BLaER1 (cell line): ENCODE measurements at regions not wholly inside any gene's neighbourhood (a gene's known extent, or its start where the extent isn't known, plus 50 kb on each side); places are given as distances from the start of the nearest gene placed in this dataset.

Source experiments
- H3K27ac ChIP-seq: shearing (Covaris generic); formaldehyde crosslinking; 2 replicates; pipeline ENCODE4 v1.8.1; 2022
- H3K27me3 ChIP-seq: shearing (Covaris generic); formaldehyde crosslinking; 2 replicates; pipeline ENCODE4 v1.8.1; 2022
- H3K36me3 ChIP-seq: shearing (Covaris generic); formaldehyde crosslinking; 2 replicates; pipeline ENCODE4 v1.8.1; 2022
- H3K4me1 ChIP-seq: shearing (Covaris generic); formaldehyde crosslinking; 2 replicates; pipeline ENCODE4 v1.8.1; 2022
- H3K4me2 ChIP-seq: shearing (Covaris generic); formaldehyde crosslinking; 2 replicates; pipeline ENCODE4 v1.8.1; 2022
- H3K4me3 ChIP-seq: shearing (Covaris generic); formaldehyde crosslinking; 2 replicates; pipeline ENCODE4 v1.8.1; 2022
- H3K9ac ChIP-seq: shearing (Covaris generic); formaldehyde crosslinking; 2 replicates; pipeline ENCODE4 v1.8.1; 2022
- H3K9me3 ChIP-seq: shearing (Covaris generic); formaldehyde crosslinking; 2 replicates; pipeline ENCODE4 v1.8.1; 2022
- H4K20me1 ChIP-seq: shearing (Covaris generic); formaldehyde crosslinking; 2 replicates; pipeline ENCODE4 v1.8.1; 2022
- Cebpa-rat ChIP-seq: shearing (Covaris generic); IDR thresholded peaks from 2 replicates; pipeline ENCODE4 v1.8.1; 2022

DNA sequence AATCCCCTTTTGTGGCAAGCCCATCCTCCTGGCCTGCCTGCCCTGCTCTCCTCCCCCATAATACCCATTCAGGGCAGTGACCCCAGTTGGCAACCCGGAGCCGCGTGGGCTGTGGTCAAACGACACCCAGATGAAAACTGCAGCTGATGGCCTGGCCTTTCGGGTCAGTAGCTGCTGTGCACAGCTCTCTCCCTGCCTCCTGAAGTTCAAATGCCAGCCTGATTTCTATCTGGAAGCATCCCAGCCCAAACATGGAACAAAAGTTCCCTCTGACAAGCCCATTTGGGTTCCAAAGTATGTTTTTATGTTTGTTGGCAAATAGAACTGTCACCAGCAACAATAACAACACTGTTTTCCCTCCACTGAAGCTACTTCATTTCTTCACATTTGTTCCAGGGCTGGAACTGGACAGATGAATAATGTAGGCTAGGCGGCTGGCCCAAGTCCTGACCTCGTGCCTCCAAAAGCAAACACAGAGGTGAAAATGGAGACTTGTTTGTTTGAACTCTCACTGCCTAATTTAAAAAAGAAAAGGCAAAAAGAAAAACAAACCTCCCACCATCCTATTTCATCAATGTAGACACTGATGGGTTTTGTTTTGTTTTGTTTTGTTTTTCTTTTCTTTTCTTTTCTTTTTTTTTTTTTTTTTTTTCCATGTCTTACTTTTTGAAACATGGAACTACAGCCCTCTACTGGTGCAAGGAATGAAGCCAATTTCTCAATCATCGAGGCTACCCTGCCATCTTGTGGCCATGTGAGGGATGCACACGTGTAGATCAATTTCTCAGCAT lies 179.0 kb downstream of the ADSS2 start:
- no peaks in the 10 kb centered on the region for H3K27me3 ChIP-seq
- no peak overlapping the region for H3K4me3 ChIP-seq
- H3K4me1 ChIP-seq: no peaks in the 10 kb centered on the region
- H3K9ac ChIP-seq: no peak overlapping the region
- H3K36me3 ChIP-seq: no peaks in the 10 kb centered on the region
- H3K9me3 ChIP-seq: 0 out of 2 replicates have a peak, but pooled peaks cover 5% of the 10 kb centered on the region
- no peak overlapping the region for H3K4me2 ChIP-seq
- H3K27ac ChIP-seq: no peak overlapping the region
- H4K20me1 ChIP-seq: no peaks in the 10 kb centered on the region
- TF ChIP-seq Cebpa-rat: no peak

DNA sequence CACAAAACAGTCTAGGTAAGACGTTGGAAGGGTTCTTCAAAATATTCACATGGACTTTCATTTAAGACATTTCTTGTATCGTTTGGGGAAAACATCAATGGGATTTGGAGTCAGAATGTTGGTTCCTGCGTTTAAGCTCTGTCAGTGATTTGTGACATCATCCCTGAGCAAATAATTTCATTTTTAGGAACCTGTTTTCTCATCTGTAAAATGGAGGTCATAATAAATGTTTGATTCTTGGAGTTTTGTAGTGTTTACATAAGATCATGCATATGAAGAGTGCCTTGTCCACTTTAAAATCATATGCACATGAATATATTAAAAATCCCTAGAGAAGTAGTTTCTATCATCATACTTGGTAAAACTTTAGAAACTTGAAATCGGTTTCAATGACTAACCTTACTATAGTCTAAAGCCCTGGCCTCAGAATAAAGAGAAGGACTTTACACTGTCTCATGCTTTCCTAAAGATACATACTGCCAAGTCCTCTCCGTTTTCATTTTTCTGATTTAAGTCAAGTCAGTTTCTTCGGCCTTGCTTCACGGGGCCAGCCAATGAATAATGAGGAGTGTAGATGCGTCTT lies 178.4 kb downstream of the ADSS2 start:
- H4K20me1 ChIP-seq: no peaks in the 10 kb centered on the region
- no peaks in the 10 kb centered on the region for H3K36me3 ChIP-seq
- H3K4me1 ChIP-seq: no peaks in the 10 kb centered on the region
- no peaks in the 10 kb centered on the region for H3K27me3 ChIP-seq
- H3K4me2 ChIP-seq: no peak overlapping the region
- no peak overlapping the region for H3K4me3 ChIP-seq
- H3K27ac ChIP-seq: no peak overlapping the region
- TF ChIP-seq Cebpa-rat: no peak
- H3K9ac ChIP-seq: no peak overlapping the region
- 0 out of 2 replicates have a peak, but pooled peaks cover 5% of the 10 kb centered on the region for H3K9me3 ChIP-seq

DNA sequence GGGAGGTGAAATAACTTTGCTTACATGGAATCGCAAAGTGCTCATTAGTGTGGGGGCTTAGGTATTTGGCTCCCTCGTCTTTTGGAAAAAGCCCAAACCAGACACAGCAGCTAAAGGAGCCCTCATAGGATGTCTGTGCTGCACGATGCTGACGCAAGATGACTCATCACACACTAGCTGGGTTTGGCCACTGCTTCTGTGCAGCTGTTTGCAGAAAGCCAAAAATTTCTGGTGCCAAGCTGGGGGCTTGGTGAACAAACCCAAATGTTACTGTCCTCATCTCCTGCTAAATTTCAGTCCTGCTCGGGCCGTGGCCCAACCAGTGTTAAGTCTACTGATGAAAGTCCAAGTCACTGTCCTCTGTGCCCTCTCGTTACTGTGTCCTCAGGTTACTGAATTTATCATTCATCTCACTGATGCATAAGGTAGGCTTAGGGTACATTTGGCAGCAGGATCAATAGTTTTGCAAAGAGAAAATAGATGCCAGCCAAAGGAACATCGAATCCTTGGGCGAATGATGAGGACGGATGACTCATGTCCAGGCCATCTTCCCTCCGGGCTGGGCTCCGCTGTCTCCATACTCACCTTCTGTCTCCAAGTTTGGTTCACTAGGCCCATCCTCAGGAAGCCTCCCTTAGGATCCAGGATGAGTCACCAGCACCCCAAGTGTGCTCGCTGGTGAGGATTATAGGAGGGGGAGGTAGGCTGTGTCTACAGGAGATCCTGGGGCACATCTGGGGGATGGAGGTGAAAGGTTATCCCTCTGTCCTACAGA lies 177.7 kb downstream of the ADSS2 start:
- H3K27ac ChIP-seq: no peak overlapping the region
- H3K36me3 ChIP-seq: no peaks in the 10 kb centered on the region
- no peak overlapping the region for H3K4me2 ChIP-seq
- no peak overlapping the region for H3K9ac ChIP-seq
- 0 out of 2 replicates have a peak, but pooled peaks cover 5% of the 10 kb centered on the region for H3K9me3 ChIP-seq
- no peak for TF ChIP-seq Cebpa-rat
- H3K4me3 ChIP-seq: no peak overlapping the region
- H4K20me1 ChIP-seq: no peaks in the 10 kb centered on the region
- H3K27me3 ChIP-seq: no peaks in the 10 kb centered on the region
- H3K4me1 ChIP-seq: no peaks in the 10 kb centered on the region

DNA sequence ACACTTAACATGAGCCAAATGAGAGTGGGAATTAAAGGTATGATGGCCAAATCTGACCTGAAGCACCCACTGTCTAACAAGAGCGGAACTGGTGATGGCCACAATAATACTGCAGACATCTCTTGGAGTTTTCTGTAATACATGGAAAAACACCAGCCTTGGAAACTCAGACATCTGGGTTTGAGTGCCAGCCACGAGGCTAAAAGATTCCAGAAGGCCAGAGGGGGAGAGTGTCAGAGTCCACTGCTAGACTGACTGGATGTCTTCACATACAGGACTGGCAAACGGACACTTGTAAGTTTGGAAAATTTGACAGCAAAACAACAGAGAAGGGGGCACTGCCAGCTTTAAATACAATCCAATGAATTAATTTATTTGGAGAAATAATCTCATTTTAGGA lies 175.1 kb downstream of the ADSS2 start:
- Histone ChIP-seq H3K36me3 (no peaks in the 10 kb centered on the region), H3K9ac (no peak overlapping the region), H3K27me3 (no peaks in the 10 kb centered on the region), H4K20me1 (no peaks in the 10 kb centered on the region), H3K4me2 (no peak overlapping the region), H3K4me3 (no peak overlapping the region), H3K9me3 (no peaks in the 10 kb centered on the region), H3K4me1 (no peaks in the 10 kb centered on the region), H3K27ac (no peak overlapping the region)
- no peak for TF ChIP-seq Cebpa-rat

DNA sequence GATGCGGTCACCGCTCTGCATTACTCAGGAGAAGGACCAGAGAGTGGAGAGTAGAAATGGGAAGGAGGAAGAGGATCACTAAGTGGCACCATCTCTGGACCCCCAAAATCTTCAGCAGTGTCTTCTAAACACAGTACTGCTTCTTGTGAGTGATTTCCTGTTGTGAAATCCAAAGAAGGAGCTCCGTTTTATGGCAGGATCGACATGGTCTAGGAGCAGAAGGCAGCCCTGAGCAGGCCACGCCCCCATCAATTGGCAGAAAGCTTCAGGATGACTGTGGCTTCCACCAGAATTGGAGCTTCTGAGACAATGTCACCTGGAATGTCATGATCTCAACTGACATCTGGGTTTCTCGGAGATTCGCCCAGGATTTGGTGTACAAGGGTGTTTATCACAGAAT lies 171.5 kb downstream of the ADSS2 start:
- TF ChIP-seq Cebpa-rat: no peak

DNA sequence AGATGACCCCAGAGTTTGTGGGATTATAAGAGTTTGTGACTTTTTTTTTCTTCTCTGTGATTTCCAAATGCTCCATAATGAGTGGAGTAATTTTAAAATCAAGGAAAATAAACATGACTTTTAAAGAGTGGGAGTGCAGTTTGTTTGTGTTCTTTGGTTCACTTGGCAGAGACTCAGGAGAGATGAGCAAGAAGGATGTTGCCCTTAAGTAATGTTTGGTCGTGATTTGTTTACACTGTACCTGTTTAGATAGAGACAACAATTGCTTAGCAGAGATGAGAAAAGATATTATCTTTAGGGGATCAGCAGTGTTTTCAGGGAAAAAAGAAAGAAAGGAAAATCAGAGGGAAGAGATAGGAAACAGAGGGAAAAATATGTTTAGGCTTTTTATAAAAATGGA lies 170.8 kb downstream of the ADSS2 start:
- H3K36me3 ChIP-seq: no peaks in the 10 kb centered on the region
- H3K9me3 ChIP-seq: no peaks in the 10 kb centered on the region
- TF ChIP-seq Cebpa-rat: no peak
- H3K4me3 ChIP-seq: no peak overlapping the region
- 0 out of 2 replicates have a peak, but pooled peaks cover 4% of the 10 kb centered on the region for H3K4me1 ChIP-seq
- H3K9ac ChIP-seq: no peak overlapping the region
- no peaks in the 10 kb centered on the region for H3K27me3 ChIP-seq
- no peaks in the 10 kb centered on the region for H4K20me1 ChIP-seq
- H3K4me2 ChIP-seq: no peak overlapping the region
- H3K27ac ChIP-seq: no peak overlapping the region

More for the DNA sequence above, 171.5 kb downstream of the ADSS2 start:
- H3K27ac ChIP-seq: no peak overlapping the region
- H3K36me3 ChIP-seq: no peaks in the 10 kb centered on the region
- H3K4me2 ChIP-seq: no peak overlapping the region
- no peak overlapping the region for H3K4me3 ChIP-seq
- H3K4me1 ChIP-seq: 0 out of 2 replicates have a peak, but pooled peaks cover 4% of the 10 kb centered on the region
- no peaks in the 10 kb centered on the region for H3K9me3 ChIP-seq
- H3K27me3 ChIP-seq: no peaks in the 10 kb centered on the region
- H4K20me1 ChIP-seq: no peaks in the 10 kb centered on the region
- H3K9ac ChIP-seq: no peak overlapping the region

DNA sequence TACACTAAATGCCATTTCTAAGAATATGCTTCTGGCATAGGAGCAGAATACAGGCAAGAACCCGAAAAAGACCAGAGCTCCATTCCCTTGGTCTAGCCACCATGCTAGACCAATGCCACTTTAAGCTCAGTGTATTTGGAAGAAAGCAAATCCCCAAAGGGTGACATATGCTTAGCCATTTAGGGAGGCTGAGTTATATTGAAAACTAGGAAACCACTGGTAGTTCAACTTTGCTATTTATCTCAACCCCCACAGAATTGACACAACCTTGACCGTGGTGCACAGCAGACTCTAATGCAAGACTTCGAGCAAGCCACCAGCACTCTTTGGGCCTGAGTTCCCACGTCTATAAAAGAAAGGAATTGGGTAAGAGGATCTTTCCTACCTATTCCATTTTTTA lies 167.9 kb downstream of the ADSS2 start:
- Histone ChIP-seq H3K4me3 (no peak overlapping the region), H3K4me2 (no peak overlapping the region), H3K9me3 (peaks cover 4% of the 10 kb centered on the region), H4K20me1 (no peaks in the 10 kb centered on the region), H3K4me1 (0 out of 2 replicates have a peak, but pooled peaks cover 4% of the 10 kb centered on the region), H3K9ac (no peak overlapping the region), H3K36me3 (no peaks in the 10 kb centered on the region), H3K27ac (no peak overlapping the region), H3K27me3 (no peaks in the 10 kb centered on the region)
- no peak for TF ChIP-seq Cebpa-rat

DNA sequence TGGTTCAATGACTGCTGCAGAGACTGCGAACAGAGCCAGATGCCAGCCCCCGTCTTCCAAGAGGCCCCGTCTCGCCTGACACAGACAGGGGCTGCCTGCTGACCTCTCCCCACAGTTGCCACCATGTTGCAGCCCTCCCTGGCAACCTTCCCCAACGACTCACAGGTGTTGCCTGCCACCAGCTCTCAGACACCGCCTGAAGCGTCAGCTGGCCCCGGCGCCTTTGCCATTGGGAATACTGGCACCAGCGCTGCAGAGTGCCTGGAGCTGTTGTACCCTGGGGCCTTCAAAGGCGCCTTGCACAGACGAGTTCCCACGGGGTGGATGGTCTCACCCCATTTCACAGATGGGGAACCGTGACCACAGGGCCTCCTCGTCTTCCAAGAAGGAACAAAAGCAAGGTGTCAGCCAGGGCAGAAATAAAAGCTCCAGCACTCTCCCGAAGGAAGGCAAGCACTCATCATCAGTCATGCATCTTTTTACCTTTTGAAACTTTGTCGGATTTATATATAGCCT lies 167.0 kb downstream of the ADSS2 start:
- Histone ChIP-seq H3K9ac (no peak overlapping the region), H4K20me1 (no peaks in the 10 kb centered on the region), H3K4me1 (0 out of 2 replicates have a peak, but pooled peaks cover 4% of the 10 kb centered on the region), H3K27me3 (no peaks in the 10 kb centered on the region), H3K4me2 (no peak overlapping the region), H3K36me3 (no peaks in the 10 kb centered on the region), H3K27ac (no peak overlapping the region), H3K9me3 (peaks cover 13% of the 10 kb centered on the region), H3K4me3 (no peak overlapping the region)
- TF ChIP-seq Cebpa-rat: no peak

DNA sequence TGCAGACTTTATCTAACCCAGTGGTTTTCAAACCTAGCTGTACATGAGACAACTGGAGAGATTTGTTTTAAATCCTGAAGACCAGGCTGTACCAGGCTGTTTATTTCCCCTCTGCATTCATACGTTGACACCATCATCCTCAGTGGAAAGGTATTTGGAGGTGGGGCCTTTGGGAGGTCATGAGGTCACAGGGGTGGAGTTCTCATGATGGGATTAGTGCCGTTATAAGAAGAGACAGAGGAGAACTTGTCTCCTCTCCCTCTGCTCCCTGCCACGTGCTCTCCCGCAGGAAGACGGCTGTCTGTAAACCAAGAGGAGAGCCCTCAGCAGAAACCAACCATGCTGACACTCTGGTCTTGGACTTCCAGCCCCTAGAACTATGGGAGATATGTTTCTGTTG lies 165.4 kb downstream of the ADSS2 start:
- Histone ChIP-seq H3K27me3 (no peaks in the 10 kb centered on the region), H3K36me3 (no peaks in the 10 kb centered on the region), H3K9ac (no peak overlapping the region), H3K4me2 (no peak overlapping the region), H3K4me1 (0 out of 2 replicates have a peak, but pooled peaks cover 4% of the 10 kb centered on the region), H3K4me3 (no peak overlapping the region), H4K20me1 (no peaks in the 10 kb centered on the region), H3K9me3 (peaks cover 18% of the 10 kb centered on the region), H3K27ac (no peak overlapping the region)
- TF ChIP-seq Cebpa-rat: no peak

DNA sequence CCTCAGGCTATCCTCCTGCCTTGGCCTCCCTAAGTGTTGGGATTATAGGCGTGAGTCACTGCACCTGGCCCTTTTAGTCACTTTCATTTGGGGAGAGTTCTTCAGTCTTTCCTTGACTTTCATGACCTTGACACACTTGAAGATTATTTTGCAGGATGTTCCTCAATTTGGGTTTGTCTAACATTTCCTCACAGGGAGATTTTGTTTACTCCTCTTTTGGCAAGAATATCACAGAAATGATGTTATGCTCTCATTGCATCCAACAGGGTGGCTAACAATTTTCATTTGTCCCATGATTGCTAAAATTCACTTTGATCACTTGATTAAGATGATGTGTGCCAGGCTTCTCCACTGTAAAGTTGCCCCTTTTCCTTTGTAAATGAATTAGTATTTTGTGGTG lies 164.0 kb downstream of the ADSS2 start:
- Histone ChIP-seq H3K9me3 (peaks cover 18% of the 10 kb centered on the region), H3K27me3 (no peaks in the 10 kb centered on the region), H3K4me2 (no peak overlapping the region), H3K27ac (no peak overlapping the region), H4K20me1 (no peaks in the 10 kb centered on the region), H3K36me3 (no peaks in the 10 kb centered on the region), H3K4me3 (no peak overlapping the region), H3K4me1 (0 out of 2 replicates have a peak, but pooled peaks cover 8% of the 10 kb centered on the region), H3K9ac (no peak overlapping the region)
- no peak for TF ChIP-seq Cebpa-rat
